ENCODE measurements at regions not wholly inside any gene's neighbourhood (a gene's known extent, or its start where the extent isn't known, plus 50 kb on each side); places are given as distances from the start of the nearest gene placed in this dataset.

- DNase-seq = no peak
These were observed 209.7 kb upstream of the PLET1 start for GRCh38 chr11:112470355-112470754.

GRCh38 chr11:112471731-112472130 is 211.1 kb upstream of the PLET1 start:
- no peak for DNase-seq

GRCh38 chr11:112477152-112477551 is 216.5 kb upstream of the PLET1 start:
- no peak for DNase-seq

- peak; percentile 22 for DNase-seq
These were observed 217.1 kb upstream of the PLET1 start for GRCh38 chr11:112477581-112478317.

- DNase-seq = no peak
These were observed 218.1 kb upstream of the PLET1 start for GRCh38 chr11:112478806-112479205.

GRCh38 chr11:112481431-112481830 is 220.8 kb upstream of the PLET1 start:
- no peak for DNase-seq

- DNase-seq = no peak
These were observed 221.2 kb upstream of the PLET1 start for GRCh38 chr11:112481893-112482292.

- no peak for DNase-seq
These were observed 224.6 kb upstream of the PLET1 start for GRCh38 chr11:112485280-112485679.

GRCh38 chr11:112497826-112498225 is 237.2 kb upstream of the PLET1 start:
- no peak for DNase-seq

GRCh38 chr11:112498701-112499100 is 238.0 kb upstream of the PLET1 start:
- DNase-seq = no peak

- DNase-seq = no peak
These were observed 238.7 kb upstream of the PLET1 start for GRCh38 chr11:112499153-112499880.

- DNase-seq = no peak
These were observed 239.2 kb upstream of the PLET1 start for GRCh38 chr11:112499881-112500204.

- DNase-seq = no peak
These were observed 242.8 kb upstream of the PLET1 start for GRCh38 chr11:112503410-112503809.

- no peak for DNase-seq
These were observed 243.4 kb upstream of the PLET1 start for GRCh38 chr11:112504056-112504455.

- no peak for DNase-seq
These were observed 246.2 kb upstream of the PLET1 start for GRCh38 chr11:112506852-112507251.

- no peak for DNase-seq
These were observed 246.6 kb upstream of the PLET1 start for GRCh38 chr11:112507281-112507680.

- DNase-seq = no peak
These were observed 248.1 kb upstream of the PLET1 start for GRCh38 chr11:112508750-112509149.

- DNase-seq = no peak
These were observed 248.6 kb upstream of the PLET1 start for GRCh38 chr11:112509300-112509699.

GRCh38 chr11:112511271-112511670 is 250.6 kb upstream of the PLET1 start:
- no peak for DNase-seq

- DNase-seq = peak; percentile 0
These were observed 251.3 kb upstream of the PLET1 start for GRCh38 chr11:112511911-112512310.

- DNase-seq = no peak
These were observed 252.8 kb upstream of the PLET1 start for GRCh38 chr11:112513417-112513816.

GRCh38 chr11:112514011-112514740 is 253.5 kb upstream of the PLET1 start:
- no peak for DNase-seq

GRCh38 chr11:112516261-112516660 is 255.6 kb upstream of the PLET1 start:
- DNase-seq = no peak

- no peak for DNase-seq
These were observed 256.1 kb upstream of the PLET1 start for GRCh38 chr11:112516755-112517154.
